Mesenchymal stem cell (in vitro differentiated cells and primary cell): ENCODE measurements at regions not wholly inside any gene's neighbourhood (a gene's known extent, or its start where the extent isn't known, plus 50 kb on each side); places are given as distances from the start of the nearest gene placed in this dataset.

Experiments
- DNase-seq: peaks from one replicate; pipeline ENCODE4 v3.0.0-alpha.2; 2013
- H2AFZ ChIP-seq: one replicate; pipeline ENCODE4 v1.6.1; 2013; ENCODE audit warnings: low read depth, mild to moderate bottlenecking, control low read depth, inconsistent platforms, low read length, moderate library complexity
- H2AK5ac ChIP-seq: 2 replicates; pipeline ENCODE4 v1.6.1; 2013; ENCODE audit warnings: low read length, moderate library complexity, mild to moderate bottlenecking, inconsistent platforms; ENCODE audit not compliant: severe bottlenecking
- H2BK120ac ChIP-seq: one replicate; pipeline ENCODE4 v1.6.1; 2013; ENCODE audit warnings: low read depth, mild to moderate bottlenecking, inconsistent platforms, low read length, moderate library complexity
- H2BK12ac ChIP-seq, 2 experiments: one replicate each; pipeline ENCODE4 v1.6.1; 2013; ENCODE audit warnings: inconsistent platforms in 2 of 2, low read length in 2 of 2, mild to moderate bottlenecking in 2 of 2, moderate library complexity in 2 of 2, control low read depth in 1 of 2
- H2BK15ac ChIP-seq: one replicate; pipeline ENCODE4 v1.6.1; 2013; ENCODE audit warnings: mild to moderate bottlenecking, low read depth, inconsistent platforms; ENCODE audit not compliant: poor library complexity, severe bottlenecking
- H2BK5ac ChIP-seq: 2 replicates; pipeline ENCODE4 v1.6.1; 2013; ENCODE audit warnings: low read depth, mild to moderate bottlenecking, low read length, control low read depth, inconsistent platforms; ENCODE audit not compliant: poor library complexity, severe bottlenecking
- H3K14ac ChIP-seq, 2 experiments: one replicate each; pipeline ENCODE4 v1.6.1; 2013; ENCODE audit warnings: inconsistent platforms in 2 of 2, low read length in 2 of 2, control low read depth in 1 of 2, mild to moderate bottlenecking in 1 of 2, moderate library complexity in 1 of 2
- H3K18ac ChIP-seq, 2 experiments: one replicate each; pipeline ENCODE4 v1.6.1; 2013; ENCODE audit warnings: inconsistent platforms in 2 of 2, low read length in 2 of 2, control low read depth in 1 of 2, low read depth in 1 of 2, mild to moderate bottlenecking in 1 of 2
- H3K23ac ChIP-seq, 2 experiments: one replicate each; pipeline ENCODE4 v1.6.1; 2013; ENCODE audit warnings: inconsistent platforms in 2 of 2, low read length in 2 of 2, mild to moderate bottlenecking in 2 of 2, moderate library complexity in 2 of 2, control low read depth in 1 of 2
- H3K27ac ChIP-seq: 2 replicates; pipeline ENCODE4 v1.5.1; 2013; ENCODE audit warnings: mild to moderate bottlenecking, moderate library complexity, low read length, control low read depth, inconsistent platforms; ENCODE audit not compliant: poor library complexity, severe bottlenecking
- H3K27me3 ChIP-seq, 2 experiments: 2 replicates each; pipeline versions ENCODE4 v1.6.1 to v1.7.0; 2013; ENCODE audit warnings: low read length in 2 of 2, mild to moderate bottlenecking in 2 of 2, moderate library complexity in 2 of 2, control low read depth in 1 of 2, inconsistent platforms in 1 of 2; ENCODE audit not compliant: control insufficient read depth in 1 of 2, insufficient read depth in 1 of 2
- H3K36me3 ChIP-seq, 2 experiments: 2 replicates each; pipeline versions ENCODE4 v1.6.1 to v1.7.0; 2013; ENCODE audit warnings: low read length in 2 of 2, control low read depth in 1 of 2, inconsistent platforms in 1 of 2, low read depth in 1 of 2, mild to moderate bottlenecking in 1 of 2; ENCODE audit not compliant: insufficient read depth in 2 of 2, control insufficient read depth in 1 of 2
- H3K4ac ChIP-seq, 2 experiments: one replicate each; pipeline ENCODE4 v1.6.1; 2013; ENCODE audit warnings: inconsistent platforms in 2 of 2, low read length in 2 of 2, mild to moderate bottlenecking in 2 of 2, moderate library complexity in 2 of 2, control low read depth in 1 of 2, low read depth in 1 of 2
- H3K4me1 ChIP-seq: 2 replicates; pipeline ENCODE4 v1.6.1; 2013; ENCODE audit warnings: low read depth, low read length, control low read depth; ENCODE audit not compliant: control insufficient read depth, insufficient read depth
- H3K4me2 ChIP-seq: 2 replicates; pipeline ENCODE4 v1.6.1; 2013; ENCODE audit warnings: low read length, mild to moderate bottlenecking, inconsistent platforms; ENCODE audit not compliant: poor library complexity, severe bottlenecking
- H3K4me3 ChIP-seq, 2 experiments: 2 replicates each; pipeline versions ENCODE4 v1.5.1 to v1.7.0; 2013; ENCODE audit warnings: low read length in 2 of 2, mild to moderate bottlenecking in 2 of 2, control low read depth in 1 of 2, low read depth in 1 of 2; ENCODE audit not compliant: insufficient read depth in 1 of 2
- H3K79me1 ChIP-seq: replicated peaks from 2 replicates; pipeline ENCODE4 v1.6.1; 2013; ENCODE audit warnings: mild to moderate bottlenecking, control low read depth, low read length, inconsistent platforms; ENCODE audit not compliant: poor library complexity, severe bottlenecking
- H3K9ac ChIP-seq: 2 replicates; pipeline ENCODE4 v1.7.0; 2013; ENCODE audit warnings: mild to moderate bottlenecking, low read length, moderate library complexity
- H3K9me3 ChIP-seq: 2 replicates; pipeline ENCODE4 v1.7.0; 2013; ENCODE audit warnings: mild to moderate bottlenecking, low read length; ENCODE audit not compliant: control insufficient read depth
- H4K8ac ChIP-seq: one replicate; pipeline ENCODE4 v1.6.1; 2013; ENCODE audit warnings: inconsistent platforms, mild to moderate bottlenecking, low read length, moderate library complexity
- H4K91ac ChIP-seq: one replicate; pipeline ENCODE4 v1.6.1; 2013; ENCODE audit warnings: mild to moderate bottlenecking, low read length, inconsistent platforms
- WGBS: methylation state at CpG from one replicate; pipeline ENCODE4 v1.1.7; 2013; ENCODE audit warnings: mixed read lengths; 5-methylcytosine and 5-hydroxymethylcytosine counted together

DNA sequence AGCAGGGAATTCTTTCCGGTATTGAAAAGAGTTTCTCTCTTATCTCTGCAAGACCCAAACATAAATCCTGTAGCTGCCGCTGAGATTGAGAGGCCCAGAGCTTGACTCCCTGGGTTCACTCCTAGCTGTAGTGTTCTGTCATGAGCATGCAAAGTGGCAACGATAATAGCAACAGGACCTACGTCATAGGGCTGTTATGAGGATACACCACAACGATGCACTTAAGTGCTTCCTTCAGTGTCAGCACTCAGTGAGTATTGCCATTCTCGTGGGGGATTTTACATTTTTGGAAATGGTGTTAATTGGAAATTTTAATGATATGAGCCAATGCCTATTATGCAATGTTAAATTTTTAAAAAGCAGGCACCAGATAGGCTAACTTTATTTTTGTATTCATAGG, 199.8 kb downstream of the CYLD start:
- no peak overlapping the region for H2BK12ac ChIP-seq
- H3K4me3 ChIP-seq, result no peak overlapping the region
- H3K27me3 ChIP-seq, result peaks cover 7 to 12% of the 10 kb centered on the region in 2 experiments
- H4K91ac ChIP-seq, result no peak overlapping the region
- H3K9ac ChIP-seq, result no peak overlapping the region
- no peak overlapping the region for H3K27ac ChIP-seq
- H3K36me3 ChIP-seq, result no peaks in the 10 kb centered on the region
- H3K9me3 ChIP-seq, result no peaks in the 10 kb centered on the region
- no peak overlapping the region for H2BK15ac ChIP-seq
- no peak overlapping the region for H3K14ac ChIP-seq
- no peak overlapping the region for H4K8ac ChIP-seq
- no peak overlapping the region for H3K23ac ChIP-seq
- no peak overlapping the region for H2AK5ac ChIP-seq
- no peak overlapping the region for H2AFZ ChIP-seq
- no peak overlapping the region for H3K18ac ChIP-seq
- no peak overlapping the region for H2BK120ac ChIP-seq
- no peak overlapping the region for H2BK5ac ChIP-seq
- H3K79me1 ChIP-seq, result no peaks in the 10 kb centered on the region
- H3K4me1 ChIP-seq, result no peaks in the 10 kb centered on the region
- 55% methylated on average over 6 of the region's 6 CpGs for WGBS
- DNase-seq, result no peak
- no peak overlapping the region for H3K4me2 ChIP-seq
- H3K4ac ChIP-seq, result no peak overlapping the region

- Histone ChIP-seq H2BK15ac (no peak overlapping the region), H3K23ac (no peak overlapping the region), H3K4ac (no peak overlapping the region), H3K4me3 (no peak overlapping the region), H2BK5ac (no peak overlapping the region), H3K4me1 (no peaks in the 10 kb centered on the region), H3K9ac (no peak overlapping the region), H4K8ac (no peak overlapping the region), H3K18ac (no peak overlapping the region), H3K79me1 (no peaks in the 10 kb centered on the region), H2AFZ (no peak overlapping the region), H2BK12ac (no peak overlapping the region), H3K27me3 (peaks cover 7 to 16% of the 10 kb centered on the region in 2 experiments), H3K27ac (no peak overlapping the region), H3K4me2 (no peak overlapping the region), H2AK5ac (no peak overlapping the region), H3K9me3 (no peaks in the 10 kb centered on the region), H4K91ac (no peak overlapping the region), H3K14ac (no peak overlapping the region), H2BK120ac (no peak overlapping the region), H3K36me3 (no peaks in the 10 kb centered on the region)
- WGBS, result 77% methylated on average over 7 of the region's 7 CpGs
- no peak for DNase-seq
These were observed 198.5 kb downstream of the CYLD start for GRCh38 chr16:50940275-50940854.

DNA sequence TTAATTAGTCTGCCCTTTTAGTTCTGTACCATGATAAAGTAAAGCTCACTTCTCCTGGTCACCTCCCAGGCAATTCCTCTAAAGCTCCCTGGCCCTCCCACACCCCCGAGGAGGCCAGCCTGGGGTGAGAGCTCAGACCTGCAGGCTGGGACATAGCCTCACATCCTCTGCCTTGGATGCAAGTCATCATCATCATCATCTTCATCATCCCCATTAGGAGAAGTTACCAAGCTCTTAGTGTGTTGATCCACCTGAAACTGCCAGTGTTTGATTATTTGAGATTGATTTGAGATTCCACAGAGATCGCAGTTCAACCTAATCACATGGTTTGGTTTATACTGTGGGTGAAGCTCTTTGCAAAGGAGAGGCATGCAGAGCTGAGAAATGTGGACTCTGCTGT, 197.5 kb downstream of the CYLD start:
- H2AFZ ChIP-seq, result no peak overlapping the region
- H3K4me1 ChIP-seq, result no peaks in the 10 kb centered on the region
- H3K9me3 ChIP-seq, result no peaks in the 10 kb centered on the region
- peaks cover 7 to 16% of the 10 kb centered on the region in 2 experiments for H3K27me3 ChIP-seq
- H2BK12ac ChIP-seq, result no peak overlapping the region
- H3K4ac ChIP-seq, result no peak overlapping the region
- no peak overlapping the region for H3K14ac ChIP-seq
- H3K79me1 ChIP-seq, result no peaks in the 10 kb centered on the region
- H3K4me3 ChIP-seq, result no peak overlapping the region
- H2BK5ac ChIP-seq, result no peak overlapping the region
- no peak overlapping the region for H2BK15ac ChIP-seq
- H4K8ac ChIP-seq, result no peak overlapping the region
- no peak overlapping the region for H3K27ac ChIP-seq
- H3K9ac ChIP-seq, result no peak overlapping the region
- H3K18ac ChIP-seq, result no peak overlapping the region
- H4K91ac ChIP-seq, result no peak overlapping the region
- 85% methylated on average over 2 of the region's 2 CpGs for WGBS
- no peak overlapping the region for H3K23ac ChIP-seq
- H2BK120ac ChIP-seq, result no peak overlapping the region
- no peak overlapping the region for H2AK5ac ChIP-seq
- no peaks in the 10 kb centered on the region for H3K36me3 ChIP-seq
- DNase-seq, result no peak
- H3K4me2 ChIP-seq, result no peak overlapping the region

- 83% methylated on average over 7 of the region's 11 CpGs for WGBS
These were observed 197.0 kb downstream of the CYLD start for GRCh38 chr16:50938932-50939331.

More at GRCh38 chr16:50938932-50939331, 197.0 kb downstream of the CYLD start:
- Histone ChIP-seq H2BK120ac (no peak overlapping the region), H4K91ac (no peak overlapping the region), H3K36me3 (no peaks in the 10 kb centered on the region), H3K18ac (no peak overlapping the region), H3K4me1 (no peaks in the 10 kb centered on the region), H3K9ac (no peak overlapping the region), H2BK5ac (no peak overlapping the region), H2AK5ac (no peak overlapping the region), H3K4me2 (no peak overlapping the region), H2AFZ (no peak overlapping the region), H3K14ac (no peak overlapping the region), H3K4ac (no peak overlapping the region), H3K23ac (no peak overlapping the region), H3K4me3 (no peak overlapping the region), H3K27me3 (peaks cover 7 to 16% of the 10 kb centered on the region in 2 experiments), H3K9me3 (no peaks in the 10 kb centered on the region), H4K8ac (no peak overlapping the region), H3K79me1 (no peaks in the 10 kb centered on the region), H3K27ac (no peak overlapping the region), H2BK12ac (no peak overlapping the region), H2BK15ac (no peak overlapping the region)
- no peak for DNase-seq
